Middle frontal gyrus (tissue), 1 donor: ENCODE measurements at regions not wholly inside any gene's neighbourhood (a gene's known extent, or its start where the extent isn't known, plus 50 kb on each side); places are given as distances from the start of the nearest gene placed in this dataset.
"Not testable (repeated sequence)": the region's sequence is repeated elsewhere in the genome, so short reads cannot be mapped to it uniquely, and the experiment has no call there.

Experiments used
- DNase-seq: peaks from one replicate; pipeline ENCODE4 v3.0.0-alpha.2; 2015; ENCODE audit warnings: low spot score; ENCODE audit errors: extremely low spot score

GRCh38 chr5:17034992-17035391, 98.9 kb upstream of the MYO10 start:
- DNase-seq, result not testable (repeated sequence)

- DNase-seq, result no peak
Observed at GRCh38 chr5:17037751-17038150, 101.7 kb upstream of the MYO10 start.

GRCh38 chr5:17039170-17039569, 103.1 kb upstream of the MYO10 start:
- no peak for DNase-seq

- no peak for DNase-seq
Observed at GRCh38 chr5:17042041-17042440, 106.0 kb upstream of the MYO10 start.

GRCh38 chr5:17046320-17046719, 110.2 kb upstream of the MYO10 start:
- no peak for DNase-seq

GRCh38 chr5:17050236-17050635, 114.1 kb upstream of the MYO10 start:
- no peak for DNase-seq

- DNase-seq, result no peak
Observed at GRCh38 chr5:17054911-17055310, 118.8 kb upstream of the MYO10 start.

- peak; percentile 7 for DNase-seq
Observed at GRCh38 chr5:17056141-17056631, 120.1 kb upstream of the MYO10 start.

GRCh38 chr5:17058438-17058837, 122.3 kb upstream of the MYO10 start:
- DNase-seq, result no peak

- DNase-seq, result no peak
Observed at GRCh38 chr5:17061973-17062470, 125.9 kb upstream of the MYO10 start.

GRCh38 chr5:17062741-17063140, 126.7 kb upstream of the MYO10 start:
- not testable (repeated sequence) for DNase-seq

- no peak for DNase-seq
Observed at GRCh38 chr5:17064241-17064640, 128.2 kb upstream of the MYO10 start.

- DNase-seq, result no peak
Observed at GRCh38 chr5:17065458-17065857, 129.4 kb upstream of the MYO10 start.

GRCh38 chr5:17066026-17066425, 129.9 kb upstream of the MYO10 start:
- DNase-seq, result not testable (repeated sequence)

- DNase-seq, result no peak
Observed at GRCh38 chr5:17067657-17068392, 131.7 kb upstream of the MYO10 start.

- no peak for DNase-seq
Observed at GRCh38 chr5:17069995-17070511, 134.0 kb upstream of the MYO10 start.

- DNase-seq, result no peak
Observed at GRCh38 chr5:17070647-17071046, 134.6 kb upstream of the MYO10 start.

- DNase-seq, result no peak
Observed at GRCh38 chr5:17075236-17075635, 139.1 kb upstream of the MYO10 start.

- no peak for DNase-seq
Observed at GRCh38 chr5:17076272-17076671, 140.2 kb upstream of the MYO10 start.

- no peak for DNase-seq
Observed at GRCh38 chr5:17077440-17078233, 139.8 kb upstream of the BASP1 start.

GRCh38 chr5:17079562-17079961, 137.9 kb upstream of the BASP1 start:
- DNase-seq, result no peak

GRCh38 chr5:17080361-17080760, 137.1 kb upstream of the BASP1 start:
- no peak for DNase-seq
